H1 (cell line): ENCODE measurements at regions not wholly inside any gene's neighbourhood (a gene's known extent, or its start where the extent isn't known, plus 50 kb on each side); places are given as distances from the start of the nearest gene placed in this dataset.

Experiments
- CTCF ChIA-PET: fragments of 300-600 bp; sonication (Branson Sonifier 250); formaldehyde crosslinking; loops from one replicate; lab custom pipeline; 2021; ENCODE audit not compliant: partially characterized antibody; lab: Charles Lee
- POLR2A ChIA-PET: fragments of 300-600 bp; sonication (Branson Sonifier 250); formaldehyde crosslinking; loops from one replicate; lab custom pipeline; 2021; ENCODE audit warnings: inconsistent platforms; ENCODE audit not compliant: partially characterized antibody; lab: Charles Lee
- DNase-seq, 2 experiments: peaks; one replicate each; pipeline versions ENCODE4 v3.0.0 to v3.0.0-alpha.2; 2010 to 2022; ENCODE audit warnings: low spot score in 2 of 2, low read depth in 1 of 2, mixed read lengths in 1 of 2
- FAIRE-seq: peaks from 2 replicates; lab custom pipeline; 2011; peaks lifted over from hg19 to GRCh38; lab: Jason Lieb, UNC
- H2AFZ ChIP-seq: 2 replicates; pipeline ENCODE4 v1.8.1; 2012; ENCODE audit warnings: low read length, inconsistent platforms
- H2AK5ac ChIP-seq: 2 replicates; pipeline ENCODE4 v1.6.1; 2013; ENCODE audit warnings: low read depth, low read length
- H2BK120ac ChIP-seq: replicated peaks from 2 replicates; pipeline ENCODE3; 2013; ENCODE audit warnings: low read depth, low read length, inconsistent platforms
- H2BK12ac ChIP-seq: 2 replicates; pipeline ENCODE4 v1.6.1; 2013; ENCODE audit warnings: low read depth, low read length
- H2BK15ac ChIP-seq: 2 replicates; pipeline ENCODE4 v1.6.1; 2013; ENCODE audit warnings: low read length
- H2BK20ac ChIP-seq: 2 replicates; pipeline ENCODE4 v1.6.1; 2013; ENCODE audit warnings: low read length
- H2BK5ac ChIP-seq: 2 replicates; pipeline ENCODE4 v1.6.1; 2013; ENCODE audit warnings: low read depth, low read length
- H3K14ac ChIP-seq: 2 replicates; pipeline ENCODE4 v1.6.1; 2013; ENCODE audit warnings: inconsistent platforms; ENCODE audit not compliant: insufficient read length
- H3K18ac ChIP-seq: 2 replicates; pipeline ENCODE4 v1.6.1; 2013; ENCODE audit warnings: low read length; ENCODE audit errors: extremely low read depth
- H3K23ac ChIP-seq: 2 replicates; pipeline ENCODE4 v1.6.1; 2013; ENCODE audit warnings: inconsistent platforms; ENCODE audit not compliant: insufficient read length
- H3K23me2 ChIP-seq: 2 replicates; pipeline ENCODE4 v1.6.1; 2013; ENCODE audit warnings: low read depth, low read length
- H3K27ac ChIP-seq: 2 replicates; pipeline ENCODE4 v1.6.1; 2011; ENCODE audit warnings: low read depth, low read length, inconsistent platforms
- H3K27me3 ChIP-seq, 4 experiments: replicated peaks in 1 of 4; 1 replicate in 1 of 4; 2 replicates in 3 of 4; pipeline versions ENCODE4 v1.6.1 to v1.8.1; 2011 to 2013; ENCODE audit warnings: low read length in 3 of 4, mild to moderate bottlenecking in 3 of 4, inconsistent platforms in 2 of 4, mixed read lengths in 2 of 4, moderate library complexity in 1 of 4; ENCODE audit not compliant: control insufficient read depth in 3 of 4, insufficient read depth in 3 of 4; ENCODE audit errors: extremely low read depth in 1 of 4
- H3K36me3 ChIP-seq, 4 experiments: 2 replicates each; pipeline versions ENCODE4 v1.6.1 to v1.8.1; 2011 to 2013; ENCODE audit warnings: mild to moderate bottlenecking in 4 of 4, low read length in 3 of 4, moderate library complexity in 2 of 4, control low read depth in 1 of 4, inconsistent platforms in 1 of 4; ENCODE audit not compliant: insufficient read depth in 4 of 4, control insufficient read depth in 2 of 4
- H3K4ac ChIP-seq: replicated peaks from 2 replicates; pipeline ENCODE3; 2013; ENCODE audit warnings: low read length, low read depth, mixed read lengths, inconsistent platforms; ENCODE audit not compliant: insufficient read length
- H3K4me1 ChIP-seq, 4 experiments: replicated peaks in 1 of 4; 1 replicate in 1 of 4; 2 replicates in 3 of 4; pipeline versions ENCODE4 v1.6.1 to v1.8.1; 2011 to 2013; ENCODE audit warnings: low read length in 3 of 4, inconsistent platforms in 2 of 4, mixed read lengths in 1 of 4; ENCODE audit not compliant: insufficient read depth in 4 of 4, control insufficient read depth in 3 of 4
- H3K4me2 ChIP-seq, 2 experiments: 2 replicates each; pipeline versions ENCODE4 v1.6.1 to v1.8.1; 2011 to 2013; ENCODE audit warnings: low read depth in 2 of 2, low read length in 2 of 2, control low read depth in 1 of 2, inconsistent platforms in 1 of 2, mild to moderate bottlenecking in 1 of 2; ENCODE audit not compliant: insufficient read depth in 1 of 2
- H3K4me3 ChIP-seq, 4 experiments: fragments of 200-600, 300-600 bp in 1 of 4; sonication (generic), shearing (Covaris generic), sonication (Bioruptor Twin) in 1 of 4; 2 replicates each; pipeline versions ENCODE4 v1.5.1 to v1.8.1; 2011 to 2016; ENCODE audit warnings: low read length in 4 of 4, low read depth in 3 of 4, control low read depth in 2 of 4, inconsistent platforms in 2 of 4, mild to moderate bottlenecking in 2 of 4, mixed read lengths in 1 of 4, moderate library complexity in 1 of 4; ENCODE audit not compliant: insufficient read depth in 2 of 4; ENCODE audit errors: extremely low read depth in 1 of 4
- H3K56ac ChIP-seq: replicated peaks from 2 replicates; pipeline ENCODE3; 2013; ENCODE audit warnings: low read depth, mild to moderate bottlenecking, mixed read lengths, low read length, inconsistent platforms; ENCODE audit not compliant: insufficient read length
- H3K79me1 ChIP-seq: 2 replicates; pipeline ENCODE4 v1.6.1; 2013; ENCODE audit warnings: low read depth, low read length, control low read depth
- H3K79me2 ChIP-seq, 2 experiments: 2 replicates each; pipeline versions ENCODE4 v1.6.1 to v1.8.1; 2012 to 2013; ENCODE audit warnings: low read length in 2 of 2, mild to moderate bottlenecking in 2 of 2, inconsistent platforms in 1 of 2; ENCODE audit not compliant: insufficient read depth in 2 of 2, control insufficient read depth in 1 of 2
- H3K9ac ChIP-seq, 4 experiments: replicated peaks in 1 of 4; 1 replicate in 1 of 4; 2 replicates in 3 of 4; pipeline versions ENCODE4 v1.6.1 to v1.8.1; 2011 to 2013; ENCODE audit warnings: low read depth in 3 of 4, low read length in 3 of 4, control low read depth in 2 of 4, mild to moderate bottlenecking in 2 of 4, moderate library complexity in 2 of 4, inconsistent platforms in 1 of 4; ENCODE audit errors: extremely low read depth in 1 of 4
- H3K9me3 ChIP-seq, 2 experiments: 2 replicates each; pipeline versions ENCODE4 v1.6.1 to v1.8.1; 2012 to 2013; ENCODE audit warnings: mild to moderate bottlenecking in 2 of 2, moderate library complexity in 2 of 2, control low read depth in 1 of 2, inconsistent platforms in 1 of 2, low read depth in 1 of 2, low read length in 1 of 2, mixed read lengths in 1 of 2; ENCODE audit not compliant: insufficient read depth in 2 of 2
- H4K20me1 ChIP-seq, 2 experiments: replicated peaks in 1 of 2; 2 replicates each; pipeline versions ENCODE3 to v1.8.1; 2011 to 2013; ENCODE audit warnings: inconsistent platforms in 2 of 2, low read length in 2 of 2, mild to moderate bottlenecking in 1 of 2; ENCODE audit not compliant: insufficient read depth in 2 of 2, control insufficient read depth in 1 of 2
- H4K5ac ChIP-seq: 2 replicates; pipeline ENCODE4 v1.6.1; 2013; ENCODE audit warnings: low read length, low read depth, mixed read lengths, inconsistent platforms; ENCODE audit not compliant: insufficient read length
- H4K8ac ChIP-seq: 2 replicates; pipeline ENCODE4 v1.8.0; 2013; ENCODE audit warnings: mild to moderate bottlenecking, moderate library complexity, low read length, inconsistent platforms; ENCODE audit not compliant: insufficient read depth; ENCODE audit errors: extremely low read depth
- H4K91ac ChIP-seq: replicated peaks from 2 replicates; pipeline ENCODE3; 2013; ENCODE audit warnings: low read length, mixed read lengths, inconsistent platforms; ENCODE audit not compliant: insufficient read length
- ATF2 ChIP-seq: IDR thresholded peaks from 2 replicates; pipeline ENCODE4 v1.6.1; 2012; ENCODE audit warnings: low read length, inconsistent platforms
- CEBPB ChIP-seq: IDR thresholded peaks from 2 replicates; pipeline ENCODE4 v1.6.1; 2012; ENCODE audit warnings: low read depth, low read length
- CHD1 ChIP-seq: IDR thresholded peaks from 2 replicates; pipeline ENCODE4 v1.6.1; 2012; ENCODE audit warnings: low read depth, low read length, improper control_type of control experiment
- CTBP2 ChIP-seq: IDR thresholded peaks from 2 replicates; pipeline ENCODE4 v1.7.0; 2011; ENCODE audit warnings: borderline replicate concordance, mild to moderate bottlenecking, moderate library complexity, mixed read lengths, low read length; ENCODE audit not compliant: insufficient read depth, insufficient read length
- HDAC2 ChIP-seq, 2 experiments: fragments of 300-600 bp in 1 of 2; sonication (generic) in 1 of 2; IDR thresholded peaks; 2 replicates each; pipeline ENCODE4 v1.6.1; 2011 to 2012; ENCODE audit warnings: low read depth in 2 of 2, low read length in 2 of 2, mild to moderate bottlenecking in 2 of 2, moderate library complexity in 2 of 2, borderline replicate concordance in 1 of 2, inconsistent platforms in 1 of 2
- JUN ChIP-seq: IDR thresholded peaks from 2 replicates; pipeline ENCODE4 v1.6.1; 2011; ENCODE audit warnings: low read depth, mild to moderate bottlenecking, improper control_type of control experiment, low read length
- POLR2A ChIP-seq, 2 experiments: IDR thresholded peaks; 1 replicate in 1 of 2; 2 replicates in 1 of 2; pipeline ENCODE4 v1.6.1; 2011; ENCODE audit warnings: low read depth in 2 of 2, low read length in 2 of 2, mild to moderate bottlenecking in 2 of 2; ENCODE audit errors: control extremely low read depth in 1 of 2
- SAP30 ChIP-seq: fragments of 300-600 bp; sonication (generic); IDR thresholded peaks from 2 replicates; pipeline ENCODE4 v1.7.1; 2012; ENCODE audit warnings: low read length, moderate library complexity, mild to moderate bottlenecking, inconsistent platforms; ENCODE audit not compliant: insufficient read depth, insufficient replicate concordance
- SIN3A ChIP-seq, 2 experiments: IDR thresholded peaks in 1 of 2; conservative IDR thresholded peaks in 1 of 2; 2 replicates each; pipeline ENCODE4 v1.6.1; 2011 to 2012; ENCODE audit warnings: low read length in 2 of 2, improper control_type of control experiment in 1 of 2, low read depth in 1 of 2, mild to moderate bottlenecking in 1 of 2
- SIRT6 ChIP-seq: IDR thresholded peaks from one replicate; pipeline ENCODE4 v1.7.1; 2012; ENCODE audit warnings: low read length, inconsistent platforms
- SP1 ChIP-seq: IDR thresholded peaks from 2 replicates; pipeline ENCODE4 v1.6.1; 2011; ENCODE audit warnings: low read depth, low read length
- SUZ12 ChIP-seq: fragments of 200-600 bp; sonication (generic); IDR thresholded peaks from 2 replicates; pipeline ENCODE4 v1.6.1; 2012; ENCODE audit warnings: mild to moderate bottlenecking, inconsistent platforms, low read length, moderate library complexity, mixed read lengths
- ZNF274 ChIP-seq: IDR thresholded peaks from 2 replicates; pipeline ENCODE4 v1.7.0; 2012; ENCODE audit warnings: low read length, borderline replicate concordance; ENCODE audit errors: extremely low read depth
- WGBS, 2 experiments: shearing (Covaris generic) in 1 of 2; methylation state at CpG; one replicate each; pipeline versions ENCODE4 v1.1.6 to v1.1.7; 2013 to 2015; ENCODE audit warnings: low lambda C conversion rate in 2 of 2, mixed read lengths in 2 of 2, inconsistent platforms in 1 of 2, low coverage in 1 of 2, missing lambda C conversion rate in 1 of 2; ENCODE audit not compliant: insufficient replicate concordance in 2 of 2, insufficient coverage in 1 of 2, insufficient read length in 1 of 2; ENCODE audit errors: extremely low coverage in 1 of 2, missing lambda C conversion rate in 1 of 2; 5-methylcytosine and 5-hydroxymethylcytosine counted together

DNA sequence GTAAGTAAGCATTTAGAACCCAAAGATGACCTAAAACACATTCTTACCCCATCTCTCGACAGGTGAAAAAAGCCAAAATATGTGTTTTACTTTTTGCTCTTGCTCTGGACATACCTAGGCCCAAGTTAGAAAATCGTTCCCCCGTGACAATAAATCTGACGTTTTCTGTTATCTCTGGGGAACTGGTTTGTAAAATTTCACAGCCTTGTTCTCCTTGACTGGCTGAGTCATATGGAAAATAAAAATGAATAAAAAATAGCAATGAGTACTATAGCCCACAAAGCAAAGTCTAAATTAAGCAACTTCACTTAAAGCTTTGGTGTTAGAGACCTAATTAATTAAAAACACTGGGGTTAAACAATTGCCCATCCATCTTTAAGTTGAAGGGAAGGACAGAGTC lies 286.9 kb upstream of the CLINT1 start:
- Histone ChIP-seq H4K5ac (no peak overlapping the region), H3K4me3 (no peak overlapping the region), H3K4ac (no peak overlapping the region), H3K23ac (no peak overlapping the region), H3K18ac (no peak overlapping the region), H4K8ac (no peak overlapping the region), H2BK12ac (no peak overlapping the region), H2BK5ac (no peak overlapping the region), H3K9ac (no peak overlapping the region), H2AFZ (no peak overlapping the region), H3K4me2 (no peak overlapping the region), H2AK5ac (no peak overlapping the region), H3K36me3 (no peaks in the 10 kb centered on the region), H3K23me2 (no peaks in the 10 kb centered on the region; the same call in 1 of the 2 replicates), H3K79me2 (no peaks in the 10 kb centered on the region), H2BK120ac (no peak overlapping the region), H3K27ac (no peak overlapping the region), H4K20me1 (no peaks in the 10 kb centered on the region), H3K56ac (no peak overlapping the region), H2BK15ac (no peak overlapping the region), H3K14ac (no peak overlapping the region), H3K79me1 (no peaks in the 10 kb centered on the region), H3K4me1 (no peaks in the 10 kb centered on the region), H3K27me3 (no peaks in the 10 kb centered on the region), H4K91ac (no peak overlapping the region), H2BK20ac (no peak overlapping the region), H3K9me3 (no peaks in the 10 kb centered on the region)
- CTCF ChIA-PET = interaction anchor here (0.7 kb wide), 1 partner anchor 47 kb away, joined by 3 read pairs; no protein-coding TSS in a partner anchor
- TF ChIP-seq SUZ12 = no peak
- no peak for TF ChIP-seq SP1
- no peak for TF ChIP-seq ZNF274
- no peak for TF ChIP-seq JUN
- TF ChIP-seq CHD1 = no peak
- no peak for TF ChIP-seq POLR2A (IDR thresholded peaks at IDR 0.05; ENCODE audit: control extremely low read depth in 1 of 2, low read depth in 2 of 2, low read length in 2 of 2)
- TF ChIP-seq ATF2 = no peak
- TF ChIP-seq CTBP2 = no peak
- TF ChIP-seq CEBPB = no peak
- TF ChIP-seq HDAC2 (IDR thresholded peaks at IDR 0.05; ENCODE audit: borderline replicate concordance in 1 of 2, low read depth in 2 of 2, low read length in 2 of 2) = no peak
- TF ChIP-seq SIRT6 = no peak
- TF ChIP-seq SAP30 = no peak
- TF ChIP-seq SIN3A (conservative IDR thresholded peaks at IDR 0.05 in 1 of 2, IDR thresholded peaks at IDR 0.05 in 1 of 2; ENCODE audit: low read depth in 1 of 2, low read length in 2 of 2) = no peak
- POLR2A ChIA-PET = no interaction called here
- DNase-seq (no peak), FAIRE-seq (no peak)
- 96% methylated on average over 4 of the region's 4 CpGs; no CpG with 5 or more reads in 1 of the 2 experiments for WGBS, 2 experiments
